Calu3 (cell line): ENCODE measurements at regions not wholly inside any gene's neighbourhood (a gene's known extent, or its start where the extent isn't known, plus 50 kb on each side); places are given as distances from the start of the nearest gene placed in this dataset.

Experiments
- BruUV-seq: library from RNA; stranded (reverse); fragments of 400-500 nt; replicated peaks from 2 replicates; lab custom pipeline; 2021; lab: Mats Ljungman, UMichigan
- CTCF ChIA-PET: fragments of 300-600 bp; sonication (Branson Sonifier 250); formaldehyde crosslinking; loops from one replicate; lab custom pipeline; 2022; ENCODE audit warnings: antibody characterized with exemption; lab: Charles Lee
- DNase-seq: peaks from one replicate; pipeline ENCODE4 v3.0.0; 2022
- H3K27ac Mint-ChIP-seq: one replicate; pipeline ENCODE4 v1.8.0; 2022; ENCODE audit warnings: mixed read lengths; ENCODE audit not compliant: unreplicated experiment
- H3K27me3 Mint-ChIP-seq: one replicate; pipeline ENCODE4 v1.8.0; 2022; ENCODE audit warnings: mixed read lengths; ENCODE audit not compliant: unreplicated experiment
- H3K36me3 Mint-ChIP-seq: one replicate; pipeline ENCODE4 v1.8.0; 2022; ENCODE audit warnings: mild to moderate bottlenecking, moderate library complexity, mixed read lengths; ENCODE audit not compliant: insufficient read depth, unreplicated experiment
- H3K4me1 Mint-ChIP-seq: one replicate; pipeline ENCODE4 v1.8.0; 2022; ENCODE audit warnings: mild to moderate bottlenecking, low read depth, mixed read lengths; ENCODE audit not compliant: unreplicated experiment
- H3K4me3 Mint-ChIP-seq: one replicate; pipeline ENCODE4 v1.8.0; 2022; ENCODE audit warnings: mild to moderate bottlenecking, low read depth, moderate library complexity, mixed read lengths; ENCODE audit not compliant: unreplicated experiment
- H3K9me3 Mint-ChIP-seq: one replicate; pipeline ENCODE4 v1.8.0; 2022; ENCODE audit warnings: low read depth, mixed read lengths; ENCODE audit not compliant: unreplicated experiment
- CTCF ChIP-seq: fragments of 200-600 bp; IDR thresholded peaks from one replicate; pipeline ENCODE4 v1.8.0; 2022; ENCODE audit warnings: antibody characterized with exemption; ENCODE audit not compliant: unreplicated experiment
- intact Hi-C: fragments of 100-400 bp; cut with micrococcal nuclease; formaldehyde crosslinking; loops from one replicate; pipeline ENCODE4 v1.10.0; 2022; ENCODE audit not compliant: unreplicated experiment

GRCh38 chr3:165641569-165642310, 195.5 kb downstream of the BCHE start:
- BruUV-seq = no TSS peak
- Mint-ChIP-seq H3K9me3 (no peaks in the 10 kb centered on the region), H3K27me3 (no peaks in the 10 kb centered on the region), H3K27ac (peak overlapping the region; percentile 98), H3K4me1 (peaks cover 40% of the 10 kb centered on the region), H3K4me3 (no peak overlapping the region), H3K36me3 (peaks cover 10% of the 10 kb centered on the region)
- CTCF ChIA-PET = no interaction called here
- TF ChIP-seq CTCF = no peak
- intact Hi-C loops = loop anchor here (5.0 kb wide), 2 partner anchors 179 to 191 kb away; no protein-coding TSS in a partner anchor
- DNase-seq = no peak

GRCh38 chr3:165640970-165641369, 196.3 kb downstream of the BCHE start:
- peaks cover 48% of the 10 kb centered on the region for H3K4me1 Mint-ChIP-seq
- intact Hi-C loops = loop anchor here (5.0 kb wide), 2 partner anchors 179 to 191 kb away; no protein-coding TSS in a partner anchor
- no peak overlapping the region for H3K4me3 Mint-ChIP-seq
- no peak for DNase-seq
- BruUV-seq = no TSS peak
- peaks cover 10% of the 10 kb centered on the region for H3K36me3 Mint-ChIP-seq
- no peaks in the 10 kb centered on the region for H3K27me3 Mint-ChIP-seq
- no peak for TF ChIP-seq CTCF
- no peaks in the 10 kb centered on the region for H3K9me3 Mint-ChIP-seq
- H3K27ac Mint-ChIP-seq = no peak overlapping the region
- CTCF ChIA-PET = no interaction called here

- intact Hi-C loops = loop anchor here (5.0 kb wide), 2 partner anchors 178 to 192 kb away; no protein-coding TSS in a partner anchor
- no peak for TF ChIP-seq CTCF
- no peak for DNase-seq
- H3K4me3 Mint-ChIP-seq = no peak overlapping the region
- CTCF ChIA-PET = no interaction called here
- peaks cover 10% of the 10 kb centered on the region for H3K36me3 Mint-ChIP-seq
- no TSS peak for BruUV-seq
- H3K27ac Mint-ChIP-seq = no peak overlapping the region
- no peaks in the 10 kb centered on the region for H3K27me3 Mint-ChIP-seq
- peaks cover 4% of the 10 kb centered on the region for H3K9me3 Mint-ChIP-seq
- H3K4me1 Mint-ChIP-seq = peaks cover 55% of the 10 kb centered on the region
Measured at GRCh38 chr3:165640031-165640430, 197.2 kb downstream of the BCHE start.

GRCh38 chr3:165638034-165638433, 199.2 kb downstream of the BCHE start:
- no peak for TF ChIP-seq CTCF
- Mint-ChIP-seq H3K4me1 (peaks cover 48% of the 10 kb centered on the region), H3K36me3 (peaks cover 5% of the 10 kb centered on the region), H3K27ac (peak overlapping the region; percentile 21), H3K9me3 (peaks cover 7% of the 10 kb centered on the region), H3K4me3 (no peak overlapping the region), H3K27me3 (no peaks in the 10 kb centered on the region)
- intact Hi-C loops = no loop called here
- BruUV-seq = no TSS peak
- CTCF ChIA-PET = no interaction called here
- no peak for DNase-seq
